ENCODE measurements at regions not wholly inside any gene's neighbourhood (a gene's known extent, or its start where the extent isn't known, plus 50 kb on each side); places are given as distances from the start of the nearest gene placed in this dataset. TPM values are rescaled to one million over a fixed set of nuclear protein-coding genes. Genes with fewer than 3 reads are reported as not detected.

DNA sequence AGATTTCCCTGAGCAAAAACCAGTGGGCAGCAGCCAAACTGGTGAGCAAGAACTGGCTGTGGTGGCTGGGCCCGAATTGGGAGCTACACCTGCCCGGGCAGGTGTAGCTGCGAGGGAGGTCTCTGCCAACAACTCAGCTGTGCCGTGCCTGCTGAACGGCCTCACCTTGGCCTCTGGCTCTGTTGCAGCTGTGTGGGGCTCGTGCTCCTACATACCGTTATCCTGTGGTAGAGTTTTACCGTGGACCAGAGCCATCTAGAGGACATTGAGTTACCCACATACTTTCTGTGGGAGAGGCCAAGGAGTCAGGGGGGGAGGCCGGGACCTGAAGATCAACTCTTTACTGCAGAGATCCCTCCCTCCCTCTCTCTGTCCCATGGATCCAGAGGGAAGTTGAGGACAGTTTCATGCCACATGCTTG is 113.2 kb downstream of the TM9SF2 start (continued):
- TF ChIP-seq PRRX2 (CRISPR knock-in tag; IDR thresholded peaks at IDR 0.05) = no peak
- TF ChIP-seq, protein P1, sequence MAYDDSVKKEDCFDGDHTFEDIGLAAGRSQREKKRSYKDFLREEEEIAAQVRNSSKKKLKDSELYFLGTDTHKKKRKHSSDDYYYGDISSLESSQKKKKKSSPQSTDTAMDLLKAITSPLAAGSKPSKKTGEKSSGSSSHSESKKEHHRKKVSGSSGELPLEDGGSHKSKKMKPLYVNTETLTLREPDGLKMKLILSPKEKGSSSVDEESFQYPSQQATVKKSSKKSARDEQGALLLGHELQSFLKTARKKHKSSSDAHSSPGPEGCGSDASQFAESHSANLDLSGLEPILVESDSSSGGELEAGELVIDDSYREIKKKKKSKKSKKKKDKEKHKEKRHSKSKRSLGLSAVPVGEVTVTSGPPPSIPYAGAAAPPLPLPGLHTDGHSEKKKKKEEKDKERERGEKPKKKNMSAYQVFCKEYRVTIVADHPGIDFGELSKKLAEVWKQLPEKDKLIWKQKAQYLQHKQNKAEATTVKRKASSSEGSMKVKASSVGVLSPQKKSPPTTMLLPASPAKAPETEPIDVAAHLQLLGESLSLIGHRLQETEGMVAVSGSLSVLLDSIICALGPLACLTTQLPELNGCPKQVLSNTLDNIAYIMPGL (CRISPR knock-in tag; IDR thresholded peaks at IDR 0.05) = no peak

Small RNA genes in the stretch of these regions (microRNA-seq; reads per million reads assigned to microRNA genes)
- not detected for gene MIR4306 (ENCODE audit: borderline number of aligned reads)
